ENCODE measurements at regions not wholly inside any gene's neighbourhood (a gene's known extent, or its start where the extent isn't known, plus 50 kb on each side); places are given as distances from the start of the nearest gene placed in this dataset.

GRCh38 chr22:49276567-49276966, 551.1 kb downstream of the BRD1 start:
- Histone ChIP-seq H3K27ac (ENCODE audit: extremely low read depth, low read depth, low read length) (no peak overlapping the region), H3K4me1 (ENCODE audit: control insufficient read depth, insufficient read depth, low read length) (no peaks in the 10 kb centered on the region), H3K4me3 (ENCODE audit: low read depth, low read length) (no peak overlapping the region), H3K36me3 (ENCODE audit: control insufficient read depth in 2 of 2, insufficient read depth in 1 of 2, low read length in 2 of 2) (no peaks in the 10 kb centered on the region), H3K9me3 (ENCODE audit: control insufficient read depth, insufficient read depth, low read depth, low read length) (no peaks in the 10 kb centered on the region)
- TF ChIP-seq ZNF777 (tag by site-specific recombination; IDR thresholded peaks at IDR 0.05; ENCODE audit: borderline replicate concordance) (no peak), IKZF3 (tag by site-specific recombination; IDR thresholded peaks at IDR 0.05) (no peak), ZNF670 (tag by site-specific recombination; IDR thresholded peaks at IDR 0.05; ENCODE audit: low read depth) (no peak), BCL11B (tag by site-specific recombination; IDR thresholded peaks at IDR 0.05; ENCODE audit: low read depth) (no peak), ZNF510 (tag by site-specific recombination; IDR thresholded peaks at IDR 0.05; ENCODE audit: insufficient replicate concordance) (no peak), ZNF571 (tag by site-specific recombination; IDR thresholded peaks at IDR 0.05) (no peak), ZNF221 (tag by site-specific recombination; IDR thresholded peaks at IDR 0.05; ENCODE audit: borderline replicate concordance) (no peak), GLIS2 (tag by site-specific recombination; IDR thresholded peaks at IDR 0.05) (no peak), ZNF341 (tag by site-specific recombination; IDR thresholded peaks at IDR 0.05; ENCODE audit: low read depth) (no peak), ZNF48 (tag by site-specific recombination; IDR thresholded peaks at IDR 0.05) (no peak)
- ChIA-PET CTCF (no interaction called here), POLR2A (no interaction called here)

GRCh38 chr22:49274754-49275380, 552.8 kb downstream of the BRD1 start:
- H3K36me3 ChIP-seq (ENCODE audit: control insufficient read depth in 2 of 2, insufficient read depth in 1 of 2, low read length in 2 of 2), result no peaks in the 10 kb centered on the region
- H3K27ac ChIP-seq (ENCODE audit: extremely low read depth, low read depth, low read length), result no peak overlapping the region
- no peaks in the 10 kb centered on the region for H3K9me3 ChIP-seq (ENCODE audit: control insufficient read depth, insufficient read depth, low read depth, low read length)
- ChIA-PET POLR2A (no interaction called here), CTCF (interaction anchor here (0.6 kb wide), 1 partner anchor 580 kb away, joined by 3 read pairs; no protein-coding TSS in a partner anchor)
- no peaks in the 10 kb centered on the region for H3K4me1 ChIP-seq (ENCODE audit: control insufficient read depth, insufficient read depth, low read length)
- H3K4me3 ChIP-seq (ENCODE audit: low read depth, low read length), result no peak overlapping the region
- no peak for TF ChIP-seq ZNF626 (tag by site-specific recombination; IDR thresholded peaks at IDR 0.05)
- no peak for TF ChIP-seq ZNF48 (tag by site-specific recombination; IDR thresholded peaks at IDR 0.05)
- no peak for TF ChIP-seq ZNF488 (tag by site-specific recombination; IDR thresholded peaks at IDR 0.05)
- no peak for TF ChIP-seq ZNF416 (tag by site-specific recombination; IDR thresholded peaks at IDR 0.05)
- TF ChIP-seq PATZ1 (tag by site-specific recombination; IDR thresholded peaks at IDR 0.05), result no peak
- no peak for TF ChIP-seq HOXD13 (CRISPR knock-in tag; IDR thresholded peaks at IDR 0.05; ENCODE audit: borderline replicate concordance)
- TF ChIP-seq ZBTB6 (tag by site-specific recombination; IDR thresholded peaks at IDR 0.05), result no peak
- no peak for TF ChIP-seq ZNF610 (tag by site-specific recombination; IDR thresholded peaks at IDR 0.05; ENCODE audit: borderline replicate concordance)
- no peak for TF ChIP-seq ZNF660 (tag by site-specific recombination; IDR thresholded peaks at IDR 0.05)
- TF ChIP-seq ZSCAN16 (tag by site-specific recombination; IDR thresholded peaks at IDR 0.05), result no peak
- no peak for TF ChIP-seq ZNF76 (tag by site-specific recombination; IDR thresholded peaks at IDR 0.05; ENCODE audit: borderline replicate concordance, low read depth)
- TF ChIP-seq ZNF518A (tag by site-specific recombination; conservative IDR thresholded peaks at IDR 0.05; ENCODE audit: low read depth), result no peak
- TF ChIP-seq ZBTB21 (tag by site-specific recombination; IDR thresholded peaks at IDR 0.05), result no peak
- no peak for TF ChIP-seq ZNF768 (tag by site-specific recombination; IDR thresholded peaks at IDR 0.05)
- no peak for TF ChIP-seq ZNF221 (tag by site-specific recombination; IDR thresholded peaks at IDR 0.05; ENCODE audit: borderline replicate concordance)
